GM21619 (cell line): ENCODE measurements at regions not wholly inside any gene's neighbourhood (a gene's known extent, or its start where the extent isn't known, plus 50 kb on each side); places are given as distances from the start of the nearest gene placed in this dataset.

Source experiments
- ATAC-seq: cut with Tn5 transposase; IDR thresholded peaks from one replicate; pipeline ENCODE4 v1.9.1; 2021; ENCODE audit not compliant: unreplicated experiment

- no peak for ATAC-seq
These were observed 61.7 kb downstream of the KCNJ2 start for GRCh38 chr17:70230850-70231640.

GRCh38 chr17:70232466-70232865, 63.1 kb downstream of the KCNJ2 start:
- ATAC-seq = no peak

GRCh38 chr17:70235252-70235651, 65.9 kb downstream of the KCNJ2 start:
- ATAC-seq = no peak

- ATAC-seq = no peak
These were observed 68.9 kb downstream of the KCNJ2 start for GRCh38 chr17:70238228-70238627.

GRCh38 chr17:70238646-70239045, 69.3 kb downstream of the KCNJ2 start:
- ATAC-seq = no peak

GRCh38 chr17:70239391-70239826, 70.1 kb downstream of the KCNJ2 start:
- no peak for ATAC-seq

GRCh38 chr17:70241071-70241470, 71.7 kb downstream of the KCNJ2 start:
- no peak for ATAC-seq

- ATAC-seq = no peak
These were observed 73.6 kb downstream of the KCNJ2 start for GRCh38 chr17:70242781-70243437.

GRCh38 chr17:70251706-70252105, 82.4 kb downstream of the KCNJ2 start:
- no peak for ATAC-seq

GRCh38 chr17:70254735-70255460, 85.6 kb downstream of the KCNJ2 start:
- ATAC-seq = no peak

GRCh38 chr17:70256751-70257150, 87.4 kb downstream of the KCNJ2 start:
- ATAC-seq = no peak

- no peak for ATAC-seq
These were observed 89.1 kb downstream of the KCNJ2 start for GRCh38 chr17:70258465-70258864.

GRCh38 chr17:70259400-70259799, 90.1 kb downstream of the KCNJ2 start:
- ATAC-seq = no peak

GRCh38 chr17:70261170-70261569, 91.8 kb downstream of the KCNJ2 start:
- no peak for ATAC-seq

- no peak for ATAC-seq
These were observed 96.1 kb downstream of the KCNJ2 start for GRCh38 chr17:70265471-70265870.

GRCh38 chr17:70266394-70266793, 97.1 kb downstream of the KCNJ2 start:
- no peak for ATAC-seq

- ATAC-seq = no peak
These were observed 99.1 kb downstream of the KCNJ2 start for GRCh38 chr17:70268383-70268782.

GRCh38 chr17:70270554-70270953, 101.2 kb downstream of the KCNJ2 start:
- ATAC-seq = no peak

- no peak for ATAC-seq
These were observed 101.9 kb downstream of the KCNJ2 start for GRCh38 chr17:70271200-70271599.

- ATAC-seq = no peak
These were observed 102.3 kb downstream of the KCNJ2 start for GRCh38 chr17:70271672-70272071.

GRCh38 chr17:70274255-70274654, 104.9 kb downstream of the KCNJ2 start:
- no peak for ATAC-seq

GRCh38 chr17:70276906-70277305, 107.6 kb downstream of the KCNJ2 start:
- ATAC-seq = no peak
